OCI-LY7 (cell line): ENCODE measurements at regions not wholly inside any gene's neighbourhood (a gene's known extent, or its start where the extent isn't known, plus 50 kb on each side); places are given as distances from the start of the nearest gene placed in this dataset.

Experiments used
- BruUV-seq: library from RNA; stranded (reverse); fragments of 400-500 nt; replicated peaks from 2 replicates; lab custom pipeline; 2021; lab: Mats Ljungman, UMichigan
- CTCF ChIA-PET: fragments of 300-600 bp; sonication (Branson Sonifier 250); formaldehyde crosslinking; loops from one replicate; lab custom pipeline; 2022; ENCODE audit warnings: antibody characterized with exemption; ENCODE audit not compliant: unreplicated experiment; lab: Charles Lee
- POLR2A ChIA-PET: fragments of 300-600 bp; sonication (Branson Sonifier 250); formaldehyde crosslinking; loops from one replicate; lab custom pipeline; 2022; ENCODE audit warnings: antibody characterized with exemption; lab: Charles Lee
- DNase-seq: peaks from one replicate; pipeline ENCODE4 v3.0.0-alpha.2; 2015; ENCODE audit warnings: low spot score
- H2AFZ ChIP-seq: fragments of 200-600 bp; sonication (generic), shearing (Covaris generic); 2 replicates; pipeline ENCODE4 v1.6.1; 2014; ENCODE audit warnings: mild to moderate bottlenecking, antibody characterized with exemption, low read length, moderate library complexity
- H3K27ac ChIP-seq: fragments of 200-600 bp; sonication (generic); 2 replicates; pipeline ENCODE4 v1.5.1; 2014; ENCODE audit warnings: mixed run types, low read depth, mild to moderate bottlenecking, moderate library complexity, low read length, inconsistent platforms; ENCODE audit not compliant: poor library complexity, severe bottlenecking
- H3K36me3 ChIP-seq: fragments of 200-600 bp; sonication (generic); 2 replicates; pipeline ENCODE4 v1.6.1; 2014; ENCODE audit warnings: mild to moderate bottlenecking, antibody characterized with exemption, low read length, moderate library complexity, mixed read lengths; ENCODE audit not compliant: insufficient read depth
- H3K4me1 ChIP-seq: fragments of 200-600 bp; sonication (generic); 2 replicates; pipeline ENCODE4 v1.5.1; 2014; ENCODE audit warnings: mild to moderate bottlenecking, low read length; ENCODE audit not compliant: insufficient read depth, poor library complexity, severe bottlenecking
- H3K4me2 ChIP-seq: fragments of 200-600 bp; sonication (generic); 2 replicates; pipeline ENCODE4 v1.6.1; 2014; ENCODE audit warnings: mild to moderate bottlenecking, low read length
- H3K4me3 ChIP-seq: fragments of 200-600 bp; sonication (generic); 2 replicates; pipeline ENCODE4 v1.5.1; 2014; ENCODE audit warnings: mild to moderate bottlenecking, low read depth, low read length; ENCODE audit not compliant: poor library complexity, severe bottlenecking
- H3K79me2 ChIP-seq: fragments of 200-600 bp; sonication (generic); 2 replicates; pipeline ENCODE4 v1.6.1; 2016; ENCODE audit warnings: low read depth, mild to moderate bottlenecking, low read length, moderate library complexity, mixed read lengths; ENCODE audit not compliant: insufficient read depth
- H3K9me2 ChIP-seq: fragments of 200-600 bp; sonication (generic); 2 replicates; pipeline ENCODE4 v1.6.1; 2016; ENCODE audit warnings: mild to moderate bottlenecking, low read length, mixed read lengths; ENCODE audit not compliant: insufficient read depth
- H3K9me3 ChIP-seq: fragments of 200-600 bp; sonication (generic); 2 replicates; pipeline ENCODE4 v1.6.1; 2014; ENCODE audit warnings: mild to moderate bottlenecking, mixed run types, low read length, mixed read lengths
- H4K20me1 ChIP-seq: fragments of 200-600 bp; sonication (generic); 2 replicates; pipeline ENCODE4 v1.6.1; 2014; ENCODE audit warnings: mild to moderate bottlenecking, antibody characterized with exemption, low read length, moderate library complexity, mixed read lengths; ENCODE audit not compliant: insufficient read depth
- EZH2phosphoT487 ChIP-seq: fragments of 200-600 bp; sonication (generic); IDR thresholded peaks from 2 replicates; pipeline ENCODE4 v1.6.1; 2018; ENCODE audit warnings: low read depth, borderline replicate concordance, mild to moderate bottlenecking, mixed run types, antibody characterized with exemption, low read length, moderate library complexity, mixed read lengths
- intact Hi-C: fragments of 100-400 bp; cut with micrococcal nuclease; formaldehyde crosslinking; loops from one replicate; pipeline ENCODE4 v1.10.0; 2022; ENCODE audit not compliant: unreplicated experiment
- TF ChIP-seq, protein P1 (sequence below): fragments of 200-600 bp; sonication (generic); conservative IDR thresholded peaks from 2 replicates; pipeline ENCODE4 v1.5.1; 2014; ENCODE audit warnings: mild to moderate bottlenecking, antibody characterized with exemption, low read length, moderate library complexity, mixed read lengths

DNA sequence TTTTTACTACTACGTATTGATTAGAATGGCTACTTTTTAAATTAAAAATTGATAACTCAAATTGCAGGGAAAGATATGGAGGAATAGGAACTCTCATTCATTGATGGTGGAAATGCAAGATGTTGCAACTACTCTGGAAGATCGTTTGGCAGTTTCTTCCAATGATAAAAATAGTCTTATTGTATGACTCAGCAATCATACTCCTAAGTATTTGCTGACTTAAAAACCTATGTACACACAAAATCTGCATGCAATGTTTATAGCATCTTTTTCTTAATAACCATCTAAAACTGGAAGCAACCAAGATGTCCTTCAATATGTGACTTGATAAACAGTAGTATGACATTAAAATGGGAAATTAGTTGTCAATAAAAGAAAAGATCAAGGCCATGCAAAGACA, 87.4 kb upstream of the LRRC3B start:
- ChIA-PET CTCF (no interaction called here), POLR2A (no interaction called here)
- no peak for DNase-seq
- no peak overlapping the region for H2AFZ ChIP-seq
- no peaks in the 10 kb centered on the region for H3K4me1 ChIP-seq
- H3K4me2 ChIP-seq = no peak overlapping the region
- BruUV-seq = no TSS peak
- no peaks in the 10 kb centered on the region for H4K20me1 ChIP-seq
- no peaks in the 10 kb centered on the region for H3K9me2 ChIP-seq
- H3K27ac ChIP-seq = no peak overlapping the region
- no peaks in the 10 kb centered on the region for H3K36me3 ChIP-seq
- no peaks in the 10 kb centered on the region for H3K79me2 ChIP-seq
- no peaks in the 10 kb centered on the region for H3K9me3 ChIP-seq
- H3K4me3 ChIP-seq = no peak overlapping the region
- TF ChIP-seq, protein P1, sequence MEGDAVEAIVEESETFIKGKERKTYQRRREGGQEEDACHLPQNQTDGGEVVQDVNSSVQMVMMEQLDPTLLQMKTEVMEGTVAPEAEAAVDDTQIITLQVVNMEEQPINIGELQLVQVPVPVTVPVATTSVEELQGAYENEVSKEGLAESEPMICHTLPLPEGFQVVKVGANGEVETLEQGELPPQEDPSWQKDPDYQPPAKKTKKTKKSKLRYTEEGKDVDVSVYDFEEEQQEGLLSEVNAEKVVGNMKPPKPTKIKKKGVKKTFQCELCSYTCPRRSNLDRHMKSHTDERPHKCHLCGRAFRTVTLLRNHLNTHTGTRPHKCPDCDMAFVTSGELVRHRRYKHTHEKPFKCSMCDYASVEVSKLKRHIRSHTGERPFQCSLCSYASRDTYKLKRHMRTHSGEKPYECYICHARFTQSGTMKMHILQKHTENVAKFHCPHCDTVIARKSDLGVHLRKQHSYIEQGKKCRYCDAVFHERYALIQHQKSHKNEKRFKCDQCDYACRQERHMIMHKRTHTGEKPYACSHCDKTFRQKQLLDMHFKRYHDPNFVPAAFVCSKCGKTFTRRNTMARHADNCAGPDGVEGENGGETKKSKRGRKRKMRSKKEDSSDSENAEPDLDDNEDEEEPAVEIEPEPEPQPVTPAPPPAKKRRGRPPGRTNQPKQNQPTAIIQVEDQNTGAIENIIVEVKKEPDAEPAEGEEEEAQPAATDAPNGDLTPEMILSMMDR = no peak
- no peak for TF ChIP-seq EZH2phosphoT487
- intact Hi-C loops = no loop called here

DNA sequence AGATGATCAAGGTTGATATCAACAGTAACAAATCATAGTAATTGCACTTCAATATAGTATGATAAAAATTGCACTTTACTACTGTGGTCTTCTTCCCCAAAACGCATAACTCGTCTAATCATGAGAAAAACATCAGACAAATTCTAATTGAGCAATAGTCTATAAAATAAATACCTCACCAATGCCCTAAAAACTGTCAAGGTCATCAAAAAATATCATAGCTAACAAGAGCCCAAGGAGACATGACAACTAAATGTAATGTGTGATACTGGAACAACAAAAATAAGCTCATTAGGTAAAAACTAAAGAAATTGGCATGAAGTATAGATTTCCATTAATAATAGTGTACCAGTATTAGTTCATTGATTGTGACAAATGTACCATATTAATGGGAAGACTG, 85.6 kb upstream of the LRRC3B start:
- Histone ChIP-seq H3K4me2 (no peak overlapping the region), H3K4me1 (no peaks in the 10 kb centered on the region), H3K4me3 (no peak overlapping the region), H3K27ac (no peak overlapping the region), H3K79me2 (no peaks in the 10 kb centered on the region), H3K9me2 (no peaks in the 10 kb centered on the region), H3K36me3 (no peaks in the 10 kb centered on the region), H4K20me1 (no peaks in the 10 kb centered on the region), H3K9me3 (no peaks in the 10 kb centered on the region), H2AFZ (no peak overlapping the region)
- DNase-seq = no peak
- POLR2A ChIA-PET = interaction anchor here (0.6 kb wide), 1 partner anchor 16 kb away, joined by 3 read pairs; no protein-coding TSS in a partner anchor
- TF ChIP-seq, protein P1 = no peak
- TF ChIP-seq EZH2phosphoT487 = no peak
- intact Hi-C loops = no loop called here
- BruUV-seq = no TSS peak
- CTCF ChIA-PET = no interaction called here

DNA sequence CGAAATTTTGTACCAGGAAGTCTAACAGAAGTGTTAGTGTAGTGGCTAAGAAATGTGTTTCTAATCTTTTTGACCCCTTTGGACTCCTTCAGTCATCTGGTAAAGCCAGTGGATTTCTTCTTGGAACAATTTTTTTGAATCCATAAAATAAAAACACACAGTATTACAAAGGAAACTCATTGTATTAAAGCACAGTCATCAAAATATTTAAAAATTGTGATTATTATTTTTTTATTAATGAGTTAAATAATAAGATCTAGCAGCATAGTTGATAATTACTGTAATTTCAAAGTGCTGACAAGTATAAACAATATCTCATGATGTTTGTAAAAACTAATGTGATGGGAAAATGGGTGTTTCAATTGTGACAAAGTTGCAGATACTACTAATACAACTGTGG, 72.2 kb upstream of the LRRC3B start:
- H3K79me2 ChIP-seq = no peaks in the 10 kb centered on the region
- no TSS peak for BruUV-seq
- TF ChIP-seq, protein P1 = no peak
- TF ChIP-seq EZH2phosphoT487 = no peak
- CTCF ChIA-PET = no interaction called here
- no peaks in the 10 kb centered on the region for H3K9me3 ChIP-seq
- no peak overlapping the region for H3K27ac ChIP-seq
- H3K4me1 ChIP-seq = no peaks in the 10 kb centered on the region
- H3K9me2 ChIP-seq = no peaks in the 10 kb centered on the region
- intact Hi-C loops = no loop called here
- H3K4me2 ChIP-seq = no peak overlapping the region
- POLR2A ChIA-PET = no interaction called here
- no peak for DNase-seq
- no peak overlapping the region for H2AFZ ChIP-seq
- H4K20me1 ChIP-seq = no peaks in the 10 kb centered on the region
- no peak overlapping the region for H3K4me3 ChIP-seq
- no peaks in the 10 kb centered on the region for H3K36me3 ChIP-seq
